SK-N-SH (cell line): ENCODE measurements at regions not wholly inside any gene's neighbourhood (a gene's known extent, or its start where the extent isn't known, plus 50 kb on each side); places are given as distances from the start of the nearest gene placed in this dataset.

ENCODE experiments used
- CTCF ChIA-PET: fragments of 300-600, 350-600 bp; formaldehyde crosslinking; extraction: SDS; loops from one replicate; lab custom pipeline; 2021; lab: Yijun Ruan, JAX
- POLR2A ChIA-PET: fragments of 350-600 bp; sonication (Branson Sonifier 250); formaldehyde crosslinking; extraction: SDS; loops from one replicate; lab custom pipeline; 2020; ENCODE audit warnings: antibody characterized with exemption, inconsistent platforms; lab: Yijun Ruan, JAX
- DNase-seq: peaks from one replicate; pipeline ENCODE4 v3.0.0; 2012
- H2AFZ ChIP-seq: fragments of 200-600 bp; sonication (generic); 2 replicates; pipeline ENCODE4 v1.8.1; 2016; ENCODE audit warnings: antibody characterized with exemption, mild to moderate bottlenecking, low read depth
- H3F3A ChIP-seq: fragments of 200-600 bp; sonication (generic); replicated peaks from 2 replicates; pipeline ENCODE3; 2016; ENCODE audit warnings: antibody characterized with exemption, mild to moderate bottlenecking; ENCODE audit not compliant: insufficient read depth
- H3K27ac ChIP-seq, 2 experiments: fragments of 200-500 bp in 1 of 2; fragments of 200-600 bp in 1 of 2; sonication (Bioruptor generic) in 1 of 2; sonication (generic), shearing (Covaris generic) in 1 of 2; 2 replicates each; pipeline versions ENCODE4 v1.5.1 to v1.6.1; 2014 to 2016; ENCODE audit warnings: low read depth in 2 of 2, inconsistent platforms in 1 of 2, low read length in 1 of 2, mild to moderate bottlenecking in 1 of 2, mixed read lengths in 1 of 2
- H3K27me3 ChIP-seq: fragments of 200-600 bp; sonication (generic), shearing (Covaris generic); 2 replicates; pipeline ENCODE4 v1.6.1; 2016; ENCODE audit warnings: mixed run types; ENCODE audit not compliant: insufficient read depth
- H3K36me3 ChIP-seq, 2 experiments: fragments of 200-500 bp in 1 of 2; fragments of 200-600 bp in 1 of 2; sonication (Bioruptor generic) in 1 of 2; sonication (generic) in 1 of 2; replicated peaks in 1 of 2; 2 replicates each; pipeline versions ENCODE3 to v1.5.1; 2014 to 2016; ENCODE audit warnings: low read length in 1 of 2, mild to moderate bottlenecking in 1 of 2; ENCODE audit not compliant: insufficient read depth in 2 of 2, control insufficient read depth in 1 of 2
- H3K4me1 ChIP-seq, 2 experiments: fragments of 200-500 bp in 1 of 2; fragments of 200-600 bp in 1 of 2; sonication (Bioruptor generic) in 1 of 2; sonication (generic), shearing (Covaris generic) in 1 of 2; 2 replicates each; pipeline versions ENCODE4 v1.5.1 to v1.6.1; 2014 to 2016; ENCODE audit warnings: low read depth in 1 of 2, low read length in 1 of 2, mixed run types in 1 of 2; ENCODE audit not compliant: insufficient read depth in 2 of 2, control insufficient read depth in 1 of 2
- H3K4me2 ChIP-seq: fragments of 200-600 bp; sonication (generic), shearing (Covaris generic); 2 replicates; pipeline ENCODE4 v1.6.1; 2017; ENCODE audit warnings: mixed run types
- H3K4me3 ChIP-seq, 2 experiments: fragments of 200-500 bp in 1 of 2; fragments of 200-600 bp in 1 of 2; sonication (Bioruptor generic) in 1 of 2; sonication (generic), shearing (Covaris generic) in 1 of 2; 2 replicates each; pipeline versions ENCODE4 v1.5.1 to v1.8.1; 2014 to 2016; ENCODE audit warnings: low read depth in 2 of 2, inconsistent platforms in 1 of 2, low read length in 1 of 2, mild to moderate bottlenecking in 1 of 2, mixed read lengths in 1 of 2, moderate library complexity in 1 of 2
- H3K79me2 ChIP-seq: fragments of 200-600 bp; sonication (generic); 2 replicates; pipeline ENCODE4 v1.8.1; 2017; ENCODE audit warnings: mild to moderate bottlenecking; ENCODE audit not compliant: insufficient read depth
- H3K9ac ChIP-seq: fragments of 200-600 bp; sonication (generic); 2 replicates; pipeline ENCODE4 v1.6.1; 2017; ENCODE audit warnings: mixed run types
- H3K9me2 ChIP-seq: fragments of 200-600 bp; sonication (generic); 2 replicates; pipeline ENCODE4 v1.6.1; 2017; ENCODE audit warnings: mixed run types
- H3K9me3 ChIP-seq: fragments of 200-600 bp; sonication (generic); 2 replicates; pipeline ENCODE4 v1.6.1; 2017; ENCODE audit warnings: mixed run types, mild to moderate bottlenecking, moderate library complexity
- H4K20me1 ChIP-seq: fragments of 200-600 bp; sonication (generic); 2 replicates; pipeline ENCODE4 v1.6.1; 2017; ENCODE audit warnings: mild to moderate bottlenecking, mixed run types; ENCODE audit not compliant: insufficient read depth
- ELF1 ChIP-seq: IDR thresholded peaks from 2 replicates; pipeline ENCODE4 v1.4.0; 2012
- EZH2phosphoT487 ChIP-seq: fragments of 200-600 bp; sonication (generic); IDR thresholded peaks from 2 replicates; pipeline ENCODE4 v1.6.1; 2017; ENCODE audit warnings: low read depth, mixed run types, mild to moderate bottlenecking, antibody characterized with exemption, moderate library complexity, borderline replicate concordance
- FOXM1 ChIP-seq: IDR thresholded peaks from 2 replicates; pipeline ENCODE4 v1.4.0; 2012; ENCODE audit warnings: low read depth, mild to moderate bottlenecking
- GABPA ChIP-seq: IDR thresholded peaks from 2 replicates; pipeline ENCODE4 v1.4.0; 2012; ENCODE audit warnings: low read depth, mild to moderate bottlenecking
- IRF3 ChIP-seq: fragments of 150-350 bp; IDR thresholded peaks from 2 replicates; pipeline ENCODE4 v1.6.1; 2016; ENCODE audit warnings: mild to moderate bottlenecking, low read depth, low read length
- JUND ChIP-seq: IDR thresholded peaks from 2 replicates; pipeline ENCODE4 v1.4.0; 2012
- MEF2A ChIP-seq: IDR thresholded peaks from 2 replicates; pipeline ENCODE4 v1.4.0; 2012; ENCODE audit warnings: low read depth, borderline replicate concordance
- NFIC ChIP-seq: IDR thresholded peaks from 2 replicates; pipeline ENCODE4 v1.4.0; 2012; ENCODE audit warnings: borderline replicate concordance
- NRF1 ChIP-seq: IDR thresholded peaks from 2 replicates; pipeline ENCODE4 v1.6.1; 2012; ENCODE audit warnings: low read depth, mild to moderate bottlenecking, low read length
- POLR2AphosphoS5 ChIP-seq: IDR thresholded peaks from 2 replicates; pipeline ENCODE4 v1.6.1; 2012; ENCODE audit warnings: low read depth, low read length
- RAD21 ChIP-seq: IDR thresholded peaks from 2 replicates; pipeline ENCODE4 v1.6.1; 2012; ENCODE audit warnings: mild to moderate bottlenecking, low read length
- RFX5 ChIP-seq: IDR thresholded peaks from 2 replicates; pipeline ENCODE4 v1.6.1; 2012; ENCODE audit warnings: mild to moderate bottlenecking, improper control_type of control experiment, low read length
- RXRA ChIP-seq: IDR thresholded peaks from 2 replicates; pipeline ENCODE4 v1.4.0; 2012; ENCODE audit warnings: low read depth, mild to moderate bottlenecking, borderline replicate concordance
- SMC3 ChIP-seq: IDR thresholded peaks from 2 replicates; pipeline ENCODE4 v1.6.1; 2012; ENCODE audit warnings: low read depth, low read length, improper control_type of control experiment
- TCF12 ChIP-seq: IDR thresholded peaks from 2 replicates; pipeline ENCODE4 v1.4.0; 2012
- USF2 ChIP-seq: fragments of 150-350 bp; IDR thresholded peaks from 2 replicates; pipeline ENCODE4 v1.6.1; 2017; ENCODE audit warnings: antibody characterized with exemption, low read length, low read depth, borderline replicate concordance
- WGBS: methylation state at CpG from one replicate; pipeline ENCODE4 v1.1.6; 2017; ENCODE audit warnings: low lambda C conversion rate; 5-methylcytosine and 5-hydroxymethylcytosine counted together
- TF ChIP-seq, protein P1 (sequence below): fragments of 200-600 bp; sonication (generic); IDR thresholded peaks from 2 replicates; pipeline ENCODE4 v1.6.1; 2017; ENCODE audit warnings: antibody characterized with exemption, mild to moderate bottlenecking, moderate library complexity
- TF ChIP-seq, protein P2 (sequence below): IDR thresholded peaks from 2 replicates; pipeline ENCODE4; 2012
- TF ChIP-seq, protein P3 (sequence below): IDR thresholded peaks from 2 replicates; pipeline ENCODE4 v1.4.0; 2012; ENCODE audit warnings: low read depth
- TF ChIP-seq, protein P4 (sequence below): IDR thresholded peaks from 2 replicates; pipeline ENCODE4 v1.6.1; 2012; ENCODE audit warnings: mild to moderate bottlenecking, low read depth, low read length, moderate library complexity

DNA sequence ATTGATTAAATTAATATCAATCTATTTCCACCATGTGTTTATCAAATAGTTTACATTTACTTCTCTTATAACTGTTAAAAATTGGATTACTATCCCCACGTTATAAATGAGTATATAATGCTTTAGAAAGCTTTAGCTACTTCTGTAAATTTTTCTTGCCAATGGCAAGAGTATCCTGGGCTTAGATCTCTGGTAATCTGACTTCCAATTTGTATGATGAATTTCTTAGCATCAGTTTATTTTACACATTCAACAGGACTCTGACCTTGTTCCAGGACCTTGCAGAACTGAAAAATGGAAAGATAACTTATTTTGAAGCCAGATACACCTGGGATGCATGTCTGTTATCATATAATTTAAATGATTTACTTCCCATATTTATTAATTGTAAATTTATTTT lies 2759.4 kb downstream of the PCDH9 start (continued):
- TF ChIP-seq, protein P1, sequence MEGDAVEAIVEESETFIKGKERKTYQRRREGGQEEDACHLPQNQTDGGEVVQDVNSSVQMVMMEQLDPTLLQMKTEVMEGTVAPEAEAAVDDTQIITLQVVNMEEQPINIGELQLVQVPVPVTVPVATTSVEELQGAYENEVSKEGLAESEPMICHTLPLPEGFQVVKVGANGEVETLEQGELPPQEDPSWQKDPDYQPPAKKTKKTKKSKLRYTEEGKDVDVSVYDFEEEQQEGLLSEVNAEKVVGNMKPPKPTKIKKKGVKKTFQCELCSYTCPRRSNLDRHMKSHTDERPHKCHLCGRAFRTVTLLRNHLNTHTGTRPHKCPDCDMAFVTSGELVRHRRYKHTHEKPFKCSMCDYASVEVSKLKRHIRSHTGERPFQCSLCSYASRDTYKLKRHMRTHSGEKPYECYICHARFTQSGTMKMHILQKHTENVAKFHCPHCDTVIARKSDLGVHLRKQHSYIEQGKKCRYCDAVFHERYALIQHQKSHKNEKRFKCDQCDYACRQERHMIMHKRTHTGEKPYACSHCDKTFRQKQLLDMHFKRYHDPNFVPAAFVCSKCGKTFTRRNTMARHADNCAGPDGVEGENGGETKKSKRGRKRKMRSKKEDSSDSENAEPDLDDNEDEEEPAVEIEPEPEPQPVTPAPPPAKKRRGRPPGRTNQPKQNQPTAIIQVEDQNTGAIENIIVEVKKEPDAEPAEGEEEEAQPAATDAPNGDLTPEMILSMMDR = no peak
- no peak for TF ChIP-seq FOXM1
- no peak for TF ChIP-seq TCF12
- TF ChIP-seq GABPA = no peak
- no peak for TF ChIP-seq EZH2phosphoT487

GRCh38 chr13:64459778-64460177 lies 2770.4 kb downstream of the PCDH9 start:
- 96% methylated on average over 3 of the region's 3 CpGs for WGBS
- Histone ChIP-seq H3K9me2 (no peaks in the 10 kb centered on the region), H3K79me2 (no peaks in the 10 kb centered on the region), H4K20me1 (no peaks in the 10 kb centered on the region), H3K4me1 (no peaks in the 10 kb centered on the region; a peak in 1 of 4 replicates), H3K36me3 (no peaks in the 10 kb centered on the region), H3K4me3 (no peak overlapping the region), H3K9ac (no peak overlapping the region), H2AFZ (no peak overlapping the region), H3F3A (no peaks in the 10 kb centered on the region), H3K4me2 (no peak overlapping the region), H3K9me3 (no peaks in the 10 kb centered on the region), H3K27ac (no peak overlapping the region), H3K27me3 (no peaks in the 10 kb centered on the region)
- ChIA-PET CTCF (no interaction called here), POLR2A (no interaction called here)
- TF ChIP-seq USF2 = no peak
- TF ChIP-seq, protein P2, sequence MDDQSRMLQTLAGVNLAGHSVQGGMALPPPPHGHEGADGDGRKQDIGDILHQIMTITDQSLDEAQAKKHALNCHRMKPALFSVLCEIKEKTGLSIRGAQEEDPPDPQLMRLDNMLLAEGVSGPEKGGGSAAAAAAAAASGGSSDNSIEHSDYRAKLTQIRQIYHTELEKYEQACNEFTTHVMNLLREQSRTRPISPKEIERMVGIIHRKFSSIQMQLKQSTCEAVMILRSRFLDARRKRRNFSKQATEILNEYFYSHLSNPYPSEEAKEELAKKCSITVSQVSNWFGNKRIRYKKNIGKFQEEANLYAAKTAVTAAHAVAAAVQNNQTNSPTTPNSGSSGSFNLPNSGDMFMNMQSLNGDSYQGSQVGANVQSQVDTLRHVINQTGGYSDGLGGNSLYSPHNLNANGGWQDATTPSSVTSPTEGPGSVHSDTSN = no peak
- no peak for TF ChIP-seq MEF2A
- TF ChIP-seq, protein P1 = no peak
- TF ChIP-seq, protein P3, sequence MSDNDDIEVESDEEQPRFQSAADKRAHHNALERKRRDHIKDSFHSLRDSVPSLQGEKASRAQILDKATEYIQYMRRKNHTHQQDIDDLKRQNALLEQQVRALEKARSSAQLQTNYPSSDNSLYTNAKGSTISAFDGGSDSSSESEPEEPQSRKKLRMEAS = no peak
- TF ChIP-seq NRF1 = no peak
- TF ChIP-seq RXRA = no peak
- no peak for TF ChIP-seq POLR2AphosphoS5
- TF ChIP-seq RAD21 = no peak
- TF ChIP-seq, protein P4, sequence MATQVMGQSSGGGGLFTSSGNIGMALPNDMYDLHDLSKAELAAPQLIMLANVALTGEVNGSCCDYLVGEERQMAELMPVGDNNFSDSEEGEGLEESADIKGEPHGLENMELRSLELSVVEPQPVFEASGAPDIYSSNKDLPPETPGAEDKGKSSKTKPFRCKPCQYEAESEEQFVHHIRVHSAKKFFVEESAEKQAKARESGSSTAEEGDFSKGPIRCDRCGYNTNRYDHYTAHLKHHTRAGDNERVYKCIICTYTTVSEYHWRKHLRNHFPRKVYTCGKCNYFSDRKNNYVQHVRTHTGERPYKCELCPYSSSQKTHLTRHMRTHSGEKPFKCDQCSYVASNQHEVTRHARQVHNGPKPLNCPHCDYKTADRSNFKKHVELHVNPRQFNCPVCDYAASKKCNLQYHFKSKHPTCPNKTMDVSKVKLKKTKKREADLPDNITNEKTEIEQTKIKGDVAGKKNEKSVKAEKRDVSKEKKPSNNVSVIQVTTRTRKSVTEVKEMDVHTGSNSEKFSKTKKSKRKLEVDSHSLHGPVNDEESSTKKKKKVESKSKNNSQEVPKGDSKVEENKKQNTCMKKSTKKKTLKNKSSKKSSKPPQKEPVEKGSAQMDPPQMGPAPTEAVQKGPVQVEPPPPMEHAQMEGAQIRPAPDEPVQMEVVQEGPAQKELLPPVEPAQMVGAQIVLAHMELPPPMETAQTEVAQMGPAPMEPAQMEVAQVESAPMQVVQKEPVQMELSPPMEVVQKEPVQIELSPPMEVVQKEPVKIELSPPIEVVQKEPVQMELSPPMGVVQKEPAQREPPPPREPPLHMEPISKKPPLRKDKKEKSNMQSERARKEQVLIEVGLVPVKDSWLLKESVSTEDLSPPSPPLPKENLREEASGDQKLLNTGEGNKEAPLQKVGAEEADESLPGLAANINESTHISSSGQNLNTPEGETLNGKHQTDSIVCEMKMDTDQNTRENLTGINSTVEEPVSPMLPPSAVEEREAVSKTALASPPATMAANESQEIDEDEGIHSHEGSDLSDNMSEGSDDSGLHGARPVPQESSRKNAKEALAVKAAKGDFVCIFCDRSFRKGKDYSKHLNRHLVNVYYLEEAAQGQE = no peak
- no peak for TF ChIP-seq RFX5
- no peak for TF ChIP-seq TCF12
- TF ChIP-seq IRF3 = no peak
- no peak for TF ChIP-seq SMC3
- no peak for TF ChIP-seq ELF1
- no peak for TF ChIP-seq NFIC
- no peak for TF ChIP-seq JUND
- no peak for DNase-seq
